Ovary (tissue), 3 donors: ENCODE measurements at regions not wholly inside any gene's neighbourhood (a gene's known extent, or its start where the extent isn't known, plus 50 kb on each side); places are given as distances from the start of the nearest gene placed in this dataset.

Experiments
- EP300 ChIP-seq: sonication (generic); formaldehyde crosslinking; IDR thresholded peaks from one replicate; pipeline ENCODE4 v1.6.1; 2017; ENCODE audit warnings: antibody characterized with exemption
- POLR2A ChIP-seq: fragments of 450-650 bp; IDR thresholded peaks from one replicate; pipeline ENCODE4 v1.6.1; 2017; ENCODE audit warnings: antibody characterized with exemption, mild to moderate bottlenecking, moderate library complexity
- TF ChIP-seq, protein P1 (sequence below), 3 donors: fragments of 450-650 bp in 2 of 3; fragments of 200-600 bp in 1 of 3; IDR thresholded peaks; one replicate each; pipeline versions ENCODE4 v1.5.1 to v1.8.0; 2016 to 2022; ENCODE audit warnings: antibody characterized with exemption in 3 of 3, mild to moderate bottlenecking in 1 of 3
- donor health status: DM: no; HTN: no; CAD: no.

DNA sequence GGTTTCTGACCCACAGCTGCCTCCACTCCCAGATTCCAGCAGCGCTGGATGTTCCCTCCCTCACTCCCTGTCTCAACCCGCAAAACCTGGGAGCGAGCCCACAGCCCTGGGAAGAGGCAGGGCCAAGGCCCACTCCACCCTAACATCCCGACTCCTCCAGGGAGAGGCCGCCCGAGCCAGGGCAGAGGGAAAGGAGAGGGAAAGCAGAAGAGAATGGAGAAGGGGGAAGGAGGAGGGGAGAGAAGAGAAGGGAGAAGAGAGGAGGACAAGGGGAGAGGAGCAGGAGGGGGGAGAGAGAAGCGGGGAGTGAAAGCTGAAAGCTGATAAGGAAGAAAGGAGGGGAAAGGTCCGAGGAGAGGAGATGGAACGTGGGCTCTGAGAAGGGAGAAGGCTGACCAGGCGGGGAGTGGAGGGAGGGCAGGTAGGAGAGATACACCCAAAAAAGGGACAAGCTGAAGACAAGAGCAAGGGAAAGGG lies 120.2 kb upstream of the PJA1 start:
- TF ChIP-seq, protein P1, sequence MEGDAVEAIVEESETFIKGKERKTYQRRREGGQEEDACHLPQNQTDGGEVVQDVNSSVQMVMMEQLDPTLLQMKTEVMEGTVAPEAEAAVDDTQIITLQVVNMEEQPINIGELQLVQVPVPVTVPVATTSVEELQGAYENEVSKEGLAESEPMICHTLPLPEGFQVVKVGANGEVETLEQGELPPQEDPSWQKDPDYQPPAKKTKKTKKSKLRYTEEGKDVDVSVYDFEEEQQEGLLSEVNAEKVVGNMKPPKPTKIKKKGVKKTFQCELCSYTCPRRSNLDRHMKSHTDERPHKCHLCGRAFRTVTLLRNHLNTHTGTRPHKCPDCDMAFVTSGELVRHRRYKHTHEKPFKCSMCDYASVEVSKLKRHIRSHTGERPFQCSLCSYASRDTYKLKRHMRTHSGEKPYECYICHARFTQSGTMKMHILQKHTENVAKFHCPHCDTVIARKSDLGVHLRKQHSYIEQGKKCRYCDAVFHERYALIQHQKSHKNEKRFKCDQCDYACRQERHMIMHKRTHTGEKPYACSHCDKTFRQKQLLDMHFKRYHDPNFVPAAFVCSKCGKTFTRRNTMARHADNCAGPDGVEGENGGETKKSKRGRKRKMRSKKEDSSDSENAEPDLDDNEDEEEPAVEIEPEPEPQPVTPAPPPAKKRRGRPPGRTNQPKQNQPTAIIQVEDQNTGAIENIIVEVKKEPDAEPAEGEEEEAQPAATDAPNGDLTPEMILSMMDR (IDR thresholded peaks at IDR 0.05), result no peak
- no peak for TF ChIP-seq POLR2A
- TF ChIP-seq EP300, result no peak
